ENCODE measurements at regions not wholly inside any gene's neighbourhood (a gene's known extent, or its start where the extent isn't known, plus 50 kb on each side); places are given as distances from the start of the nearest gene placed in this dataset.

DNA sequence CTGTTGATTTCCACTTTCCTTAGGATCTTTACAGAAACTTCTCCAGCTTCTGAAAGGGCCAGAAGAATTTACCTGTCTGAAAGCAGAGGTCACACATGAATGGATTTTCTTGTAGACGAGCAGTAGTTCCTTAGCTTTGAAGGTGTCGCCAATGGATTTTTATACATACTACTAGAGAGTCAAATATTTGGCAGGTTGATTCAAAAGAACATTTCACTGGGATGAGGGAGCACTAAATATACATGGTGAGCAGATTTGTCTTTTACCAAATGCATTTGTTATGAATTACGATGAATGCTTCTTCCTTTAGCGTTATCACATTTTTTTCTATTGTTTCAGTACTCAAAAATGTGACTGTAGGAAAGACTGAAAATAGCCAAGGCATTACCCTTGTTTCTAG, 162.3 kb downstream of the PAX1 start:
- DNase-seq (ENCODE audit: extremely low read depth, insufficient read length), result no peak
- Histone ChIP-seq H3K4me3 (replicated peaks; ENCODE audit: low read depth, low read length) (no peak overlapping the region), H3K27me3 (replicated peaks; ENCODE audit: control insufficient read depth, insufficient read depth, low read length) (no peaks in the 10 kb centered on the region), H3K36me3 (ENCODE audit: control insufficient read depth, insufficient read depth, low read length) (no peaks in the 10 kb centered on the region)
- TF ChIP-seq, protein P1, sequence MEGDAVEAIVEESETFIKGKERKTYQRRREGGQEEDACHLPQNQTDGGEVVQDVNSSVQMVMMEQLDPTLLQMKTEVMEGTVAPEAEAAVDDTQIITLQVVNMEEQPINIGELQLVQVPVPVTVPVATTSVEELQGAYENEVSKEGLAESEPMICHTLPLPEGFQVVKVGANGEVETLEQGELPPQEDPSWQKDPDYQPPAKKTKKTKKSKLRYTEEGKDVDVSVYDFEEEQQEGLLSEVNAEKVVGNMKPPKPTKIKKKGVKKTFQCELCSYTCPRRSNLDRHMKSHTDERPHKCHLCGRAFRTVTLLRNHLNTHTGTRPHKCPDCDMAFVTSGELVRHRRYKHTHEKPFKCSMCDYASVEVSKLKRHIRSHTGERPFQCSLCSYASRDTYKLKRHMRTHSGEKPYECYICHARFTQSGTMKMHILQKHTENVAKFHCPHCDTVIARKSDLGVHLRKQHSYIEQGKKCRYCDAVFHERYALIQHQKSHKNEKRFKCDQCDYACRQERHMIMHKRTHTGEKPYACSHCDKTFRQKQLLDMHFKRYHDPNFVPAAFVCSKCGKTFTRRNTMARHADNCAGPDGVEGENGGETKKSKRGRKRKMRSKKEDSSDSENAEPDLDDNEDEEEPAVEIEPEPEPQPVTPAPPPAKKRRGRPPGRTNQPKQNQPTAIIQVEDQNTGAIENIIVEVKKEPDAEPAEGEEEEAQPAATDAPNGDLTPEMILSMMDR (IDR thresholded peaks at IDR 0.05; ENCODE audit: insufficient read depth, low read length, poor library complexity, severe bottlenecking), result no peak

DNA sequence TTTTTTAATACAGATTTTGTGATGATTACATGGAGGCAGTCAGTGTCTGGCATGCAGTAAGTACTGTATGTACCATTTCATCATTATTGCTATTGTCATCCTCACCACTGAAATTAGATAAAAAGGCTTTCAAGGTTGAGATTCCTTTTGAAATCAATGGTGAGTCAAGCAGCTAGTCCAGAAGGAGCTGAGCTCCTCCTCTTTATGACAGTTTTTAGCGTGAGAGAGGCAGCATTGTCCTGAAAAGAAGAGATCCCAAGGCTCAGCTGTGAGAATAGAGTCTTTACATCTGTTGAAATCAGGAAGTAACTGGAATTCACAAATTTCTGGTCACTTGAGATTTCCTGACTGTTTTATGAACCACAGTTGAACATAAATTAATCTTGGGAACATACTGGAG, 161.9 kb downstream of the PAX1 start:
- Histone ChIP-seq H3K36me3 (ENCODE audit: control insufficient read depth, insufficient read depth, low read length) (no peaks in the 10 kb centered on the region), H3K27me3 (replicated peaks; ENCODE audit: control insufficient read depth, insufficient read depth, low read length) (no peaks in the 10 kb centered on the region), H3K4me3 (replicated peaks; ENCODE audit: low read depth, low read length) (no peak overlapping the region)
- no peak for DNase-seq (ENCODE audit: extremely low read depth, insufficient read length)
- TF ChIP-seq, protein P1 (IDR thresholded peaks at IDR 0.05; ENCODE audit: insufficient read depth, low read length, poor library complexity, severe bottlenecking), result no peak

DNA sequence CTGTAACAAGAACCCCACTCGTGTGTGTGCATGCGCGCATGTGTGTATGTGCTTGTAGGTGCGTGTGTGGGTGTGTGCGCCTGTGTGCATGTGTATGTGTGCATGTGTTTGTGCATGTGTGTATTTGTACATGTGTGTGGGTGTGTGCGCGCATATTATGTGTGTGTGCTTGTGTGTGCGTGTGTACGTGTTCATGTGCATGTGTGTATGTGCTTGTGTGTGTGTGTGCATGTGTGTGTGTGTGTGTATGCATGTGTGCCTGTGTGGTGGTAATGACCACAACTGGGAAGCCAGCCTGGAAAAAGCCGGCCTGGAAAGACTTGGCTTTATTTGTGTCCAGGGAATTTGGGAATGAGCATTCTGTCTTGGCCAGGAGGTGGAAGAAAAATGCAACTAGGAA, 157.5 kb downstream of the PAX1 start:
- no peaks in the 10 kb centered on the region for H3K27me3 ChIP-seq (replicated peaks; ENCODE audit: control insufficient read depth, insufficient read depth, low read length)
- TF ChIP-seq, protein P1 (IDR thresholded peaks at IDR 0.05; ENCODE audit: insufficient read depth, low read length, poor library complexity, severe bottlenecking), result no peak
- no peak for DNase-seq (ENCODE audit: extremely low read depth, insufficient read length)
- H3K36me3 ChIP-seq (ENCODE audit: control insufficient read depth, insufficient read depth, low read length), result no peaks in the 10 kb centered on the region
- H3K4me3 ChIP-seq (replicated peaks; ENCODE audit: low read depth, low read length), result no peak overlapping the region

DNA sequence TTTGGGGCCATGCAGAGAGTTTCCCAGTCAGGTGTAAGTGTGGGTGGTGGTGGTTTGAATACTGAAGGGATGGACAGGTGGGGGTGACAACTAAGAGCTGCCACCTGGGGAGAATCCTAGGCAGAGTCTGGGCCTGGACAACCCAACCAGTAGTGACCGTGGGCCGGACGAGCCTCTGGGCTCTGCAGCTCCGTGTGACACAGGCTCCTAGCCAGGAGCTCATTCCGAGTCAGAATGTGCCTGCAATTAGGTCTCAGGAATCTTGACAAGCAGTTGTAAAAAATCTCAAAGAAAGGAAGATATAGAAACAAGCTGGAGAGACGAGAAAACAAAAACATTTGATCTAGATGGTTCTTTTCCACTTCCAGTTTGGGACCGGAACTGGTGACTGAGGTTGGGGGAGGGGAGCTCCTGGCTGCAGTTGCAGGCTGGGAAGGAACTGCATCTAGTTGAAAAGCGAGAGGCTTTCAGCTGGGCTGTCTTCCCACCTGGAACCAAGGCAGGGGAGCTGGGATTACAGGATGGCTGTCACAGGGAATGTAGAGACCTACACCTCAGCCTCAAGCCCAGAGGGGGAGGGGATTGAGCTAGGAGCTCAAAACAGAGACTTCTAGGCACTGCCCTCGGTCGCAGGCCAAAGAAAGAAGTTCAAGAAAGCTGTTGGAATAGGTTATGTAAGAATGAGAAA, 156.9 kb downstream of the PAX1 start:
- H3K36me3 ChIP-seq (ENCODE audit: control insufficient read depth, insufficient read depth, low read length), result no peaks in the 10 kb centered on the region
- TF ChIP-seq, protein P1 (IDR thresholded peaks at IDR 0.05; ENCODE audit: insufficient read depth, low read length, poor library complexity, severe bottlenecking), result no peak
- H3K27me3 ChIP-seq (replicated peaks; ENCODE audit: control insufficient read depth, insufficient read depth, low read length), result no peaks in the 10 kb centered on the region
- DNase-seq (ENCODE audit: extremely low read depth, insufficient read length), result no peak
- no peak overlapping the region for H3K4me3 ChIP-seq (replicated peaks; ENCODE audit: low read depth, low read length)

DNA sequence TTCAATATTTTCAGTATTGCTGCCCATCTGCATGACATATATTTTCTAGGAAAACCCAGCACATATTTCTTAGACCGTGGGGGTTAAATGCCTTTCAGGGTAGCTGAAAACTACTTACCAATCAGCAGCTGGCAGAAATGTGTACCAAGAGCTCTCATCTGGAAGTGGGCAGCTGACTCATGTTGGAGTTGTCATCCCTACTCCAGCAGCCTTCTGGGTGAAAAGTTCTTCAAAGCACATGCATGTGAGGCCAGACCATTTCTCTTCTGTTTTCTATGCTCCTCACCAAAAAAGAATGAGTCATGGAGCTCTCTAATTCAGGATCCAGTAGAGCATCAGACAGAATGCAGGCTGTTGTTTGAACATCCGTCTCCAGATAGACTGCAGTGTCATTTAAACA, 135.5 kb downstream of the PAX1 start:
- no peaks in the 10 kb centered on the region for H3K27me3 ChIP-seq (replicated peaks; ENCODE audit: control insufficient read depth, insufficient read depth, low read length)
- no peaks in the 10 kb centered on the region for H3K36me3 ChIP-seq (ENCODE audit: control insufficient read depth, insufficient read depth, low read length)
- DNase-seq (ENCODE audit: extremely low read depth, insufficient read length), result no peak
- H3K4me3 ChIP-seq (replicated peaks; ENCODE audit: low read depth, low read length), result no peak overlapping the region
- TF ChIP-seq, protein P1 (IDR thresholded peaks at IDR 0.05; ENCODE audit: insufficient read depth, low read length, poor library complexity, severe bottlenecking), result no peak

DNA sequence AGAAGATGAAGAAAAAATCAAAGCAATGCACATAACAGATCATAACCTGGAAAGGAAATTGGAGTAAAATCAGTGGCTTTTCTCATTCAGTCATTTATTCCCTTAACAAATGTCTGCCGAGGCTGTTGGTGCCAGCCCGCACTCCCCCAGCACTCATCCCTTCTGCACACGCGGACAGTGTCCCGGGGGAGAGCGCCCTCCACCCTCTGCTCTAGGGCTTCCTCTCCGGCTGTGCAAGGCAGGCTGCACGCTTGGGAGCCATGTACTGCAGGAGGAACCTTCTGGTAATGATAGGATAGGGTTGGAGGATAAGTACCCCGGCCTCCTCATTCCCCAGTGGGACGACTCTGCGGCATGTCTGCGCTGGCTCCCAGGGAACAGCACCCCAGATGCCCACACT, 134.5 kb downstream of the PAX1 start:
- no peaks in the 10 kb centered on the region for H3K36me3 ChIP-seq (ENCODE audit: control insufficient read depth, insufficient read depth, low read length)
- no peak for DNase-seq (ENCODE audit: extremely low read depth, insufficient read length)
- TF ChIP-seq, protein P1 (IDR thresholded peaks at IDR 0.05; ENCODE audit: insufficient read depth, low read length, poor library complexity, severe bottlenecking), result no peak

More for the DNA sequence above, 134.5 kb downstream of the PAX1 start:
- Histone ChIP-seq H3K27me3 (replicated peaks; ENCODE audit: control insufficient read depth, insufficient read depth, low read length) (no peaks in the 10 kb centered on the region), H3K4me3 (replicated peaks; ENCODE audit: low read depth, low read length) (no peak overlapping the region)

Data from GM06990 (cell line).